Stimulated activated naive CD8-positive, alpha-beta T cell treated with anti-CD3 and anti-CD28 coated beads, Interleukin-15, amount 100 ng/mL, for 72 hours (primary cell): ENCODE measurements at regions not wholly inside any gene's neighbourhood (a gene's known extent, or its start where the extent isn't known, plus 50 kb on each side); places are given as distances from the start of the nearest gene placed in this dataset.
A peak's percentile ranks its signal among the peaks of the same experiment; 100 is the strongest.

Source experiments
- ATAC-seq: fragments of 150-1000 bp; cut with Tn5 transposase; 2 replicates; pipeline ENCODE4 v1.10.0; 2021; ENCODE audit warnings: mild to moderate bottlenecking, moderate library complexity
- DNase-seq, 2 donors: peaks; one replicate each; pipeline ENCODE4 v3.0.0; 2021 to 2022
- H3K27ac Mint-ChIP-seq, 2 donors: one replicate each; pipeline ENCODE4 v1.8.0; 2022; ENCODE audit warnings: mild to moderate bottlenecking in 2 of 2, mixed read lengths in 2 of 2, moderate library complexity in 2 of 2
- H3K27me3 Mint-ChIP-seq: one replicate; pipeline ENCODE4 v1.8.0; 2022; ENCODE audit warnings: mixed read lengths
- H3K4me1 Mint-ChIP-seq: one replicate; pipeline ENCODE4 v1.8.0; 2022; ENCODE audit warnings: mild to moderate bottlenecking, mixed read lengths
- H3K4me3 Mint-ChIP-seq, 2 donors: one replicate each; pipeline ENCODE4 v1.8.0; 2022; ENCODE audit warnings: mild to moderate bottlenecking in 2 of 2, mixed read lengths in 2 of 2, moderate library complexity in 1 of 2
- H3K9me3 Mint-ChIP-seq, 2 donors: one replicate each; pipeline ENCODE4 v1.8.0; 2022; ENCODE audit warnings: mixed read lengths in 2 of 2

DNA sequence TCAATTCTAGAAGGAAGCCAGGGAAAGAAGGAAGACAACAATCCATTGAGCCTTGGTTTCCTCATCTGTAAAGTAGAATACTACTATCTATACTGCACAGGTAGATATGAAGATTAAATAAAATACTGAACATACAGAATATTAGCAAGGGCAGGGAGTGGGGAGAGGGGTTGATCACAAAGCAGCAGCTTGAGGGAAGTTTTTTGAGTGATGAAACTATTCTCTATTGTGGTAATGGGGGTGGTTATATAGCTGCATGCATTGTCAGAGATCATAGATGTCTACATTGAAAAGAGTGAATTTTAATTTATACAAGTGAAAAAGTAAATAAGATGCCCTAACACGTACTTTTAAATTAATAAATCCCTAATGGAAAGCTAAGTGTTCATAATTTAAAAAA lies 242.6 kb upstream of the LRTM1 start:
- Mint-ChIP-seq H3K4me1 (no peaks in the 10 kb centered on the region), H3K4me3 (no peak overlapping the region), H3K9me3 (peaks cover 0 to 8% of the 10 kb centered on the region in 2 donors), H3K27me3 (no peaks in the 10 kb centered on the region), H3K27ac (no peak overlapping the region)
- no peak for ATAC-seq
- DNase-seq, result no peak

- Mint-ChIP-seq H3K4me1 (no peaks in the 10 kb centered on the region), H3K4me3 (no peak overlapping the region), H3K27ac (no peak overlapping the region), H3K9me3 (peaks cover 0 to 8% of the 10 kb centered on the region in 2 donors), H3K27me3 (no peaks in the 10 kb centered on the region)
- DNase-seq (no peak), ATAC-seq (no peak)
Measured at GRCh38 chr3:55169608-55170072, 241.8 kb upstream of the LRTM1 start.

DNA sequence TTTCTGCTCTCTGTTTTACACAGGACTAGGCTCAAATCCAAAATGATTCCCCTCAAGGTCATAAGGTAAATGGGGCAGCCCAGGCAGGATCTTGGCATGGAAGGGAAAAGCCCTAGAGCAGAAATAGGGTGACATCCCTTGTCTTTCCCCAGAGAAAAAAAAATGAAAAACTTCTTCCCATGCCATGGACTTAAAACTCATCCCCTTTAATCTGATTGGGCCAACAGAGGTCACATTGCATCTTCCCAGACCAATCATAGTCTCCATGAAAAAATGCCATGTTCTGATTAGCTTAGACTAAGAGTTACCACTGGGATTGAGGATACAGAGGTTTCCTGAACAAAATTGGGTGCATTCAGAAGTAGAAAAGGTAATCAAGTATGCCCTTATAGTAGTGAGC lies 241.3 kb upstream of the LRTM1 start:
- Mint-ChIP-seq H3K9me3 (peaks cover 0 to 8% of the 10 kb centered on the region in 2 donors), H3K4me1 (no peaks in the 10 kb centered on the region), H3K27ac (no peak overlapping the region), H3K27me3 (no peaks in the 10 kb centered on the region), H3K4me3 (no peak overlapping the region)
- no peak for DNase-seq
- ATAC-seq, result no peak

GRCh38 chr3:55167586-55168317 lies 239.9 kb upstream of the LRTM1 start:
- Mint-ChIP-seq H3K27ac (peak overlapping the region in 1 of 2 donors; percentile 35), H3K27me3 (no peaks in the 10 kb centered on the region), H3K4me1 (no peaks in the 10 kb centered on the region), H3K9me3 (peaks cover 9 to 13% of the 10 kb centered on the region in 2 donors), H3K4me3 (no peak overlapping the region)
- no peak for ATAC-seq
- no peak for DNase-seq

- Mint-ChIP-seq H3K27me3 (no peaks in the 10 kb centered on the region), H3K27ac (no peak overlapping the region), H3K4me1 (no peaks in the 10 kb centered on the region), H3K4me3 (no peak overlapping the region), H3K9me3 (peaks cover 9 to 13% of the 10 kb centered on the region in 2 donors)
- ATAC-seq (no peak), DNase-seq (no peak)
Measured at GRCh38 chr3:55166576-55167555, 239.0 kb upstream of the LRTM1 start.

DNA sequence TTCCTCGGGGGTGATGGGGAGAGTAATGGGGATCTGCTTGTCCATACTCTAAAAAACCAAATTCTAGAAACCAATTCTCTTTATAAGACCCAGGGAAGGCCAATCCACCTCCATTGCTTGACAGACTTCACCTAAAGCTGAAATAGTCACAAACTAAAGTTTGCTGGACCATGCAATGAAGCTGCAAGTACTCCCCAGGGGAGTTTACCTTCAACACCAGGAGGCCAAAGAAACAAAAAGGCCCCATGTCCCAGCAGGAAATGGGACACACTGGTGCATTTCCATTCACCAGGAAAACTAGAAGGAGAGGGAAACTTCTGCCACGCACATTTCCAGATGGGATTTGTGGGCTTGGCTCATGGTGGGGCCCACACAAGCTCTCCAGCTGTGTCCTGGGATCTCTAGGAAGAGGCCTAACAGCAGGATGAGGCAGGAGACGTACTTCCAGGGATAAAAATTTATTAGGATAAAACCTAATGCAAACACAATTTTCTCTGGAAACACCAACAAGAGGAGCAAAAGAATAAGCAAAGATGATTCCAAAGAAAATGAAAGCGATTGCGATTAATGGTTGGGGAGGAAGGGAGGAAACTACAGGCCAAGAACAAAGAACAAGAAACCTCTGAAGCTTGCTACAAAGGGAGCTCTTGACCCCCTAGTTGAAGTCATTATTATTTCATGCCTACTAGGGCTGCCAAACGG lies 238.0 kb upstream of the LRTM1 start:
- Mint-ChIP-seq H3K4me1 (no peaks in the 10 kb centered on the region), H3K27ac (peak overlapping the region in 1 of 2 donors; percentile 47), H3K27me3 (no peaks in the 10 kb centered on the region), H3K9me3 (peaks cover 9 to 13% of the 10 kb centered on the region in 2 donors), H3K4me3 (no peak overlapping the region)
- ATAC-seq, result no peak
- no peak for DNase-seq

DNA sequence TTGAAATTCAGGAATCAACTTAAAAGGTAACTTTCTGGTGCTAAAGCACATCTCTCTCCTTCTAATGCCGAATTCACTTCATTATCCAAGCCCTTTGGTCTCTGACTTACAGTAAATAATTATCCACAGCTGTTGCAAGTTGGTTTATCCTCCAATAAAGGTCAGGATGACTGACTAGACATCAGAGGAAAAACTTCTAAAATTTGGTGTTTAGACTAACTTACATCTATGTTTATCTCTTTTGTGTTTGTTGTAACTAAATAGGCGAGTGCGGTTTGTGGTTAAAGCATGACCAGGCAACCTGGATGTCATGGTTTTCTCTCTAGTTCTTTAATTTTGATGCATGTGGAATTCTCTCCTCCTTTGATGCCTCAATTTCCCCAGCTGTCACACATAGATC lies 237.4 kb upstream of the LRTM1 start:
- Mint-ChIP-seq H3K4me3 (no peak overlapping the region), H3K27ac (no peak overlapping the region), H3K9me3 (peaks cover 9 to 13% of the 10 kb centered on the region in 2 donors), H3K27me3 (peaks cover 3% of the 10 kb centered on the region), H3K4me1 (no peaks in the 10 kb centered on the region)
- ATAC-seq, result no peak
- DNase-seq, result no peak

DNA sequence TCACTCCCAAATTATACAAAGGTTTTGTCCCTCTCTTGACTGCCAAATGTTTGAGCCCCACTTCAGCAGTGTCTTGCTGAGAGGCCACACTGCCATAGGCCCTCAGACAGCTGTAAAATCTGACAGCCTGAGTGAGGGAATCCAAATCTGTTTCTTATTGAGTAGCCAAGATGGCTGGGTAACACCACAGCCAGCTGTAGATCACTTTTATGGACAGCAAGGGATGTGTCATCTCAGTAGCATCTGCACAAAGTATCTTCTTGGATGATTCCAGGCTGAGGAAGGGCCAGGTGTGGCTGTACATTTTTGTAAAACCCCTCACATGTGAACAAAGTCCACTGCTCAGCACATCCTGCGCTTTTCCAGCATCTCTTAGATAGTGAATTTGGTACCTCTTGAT lies 237.0 kb upstream of the LRTM1 start:
- Mint-ChIP-seq H3K27ac (no peak overlapping the region), H3K4me1 (no peaks in the 10 kb centered on the region), H3K4me3 (no peak overlapping the region), H3K9me3 (peaks cover 9 to 13% of the 10 kb centered on the region in 2 donors), H3K27me3 (peaks cover 6% of the 10 kb centered on the region)
- ATAC-seq (no peak), DNase-seq (no peak)

DNA sequence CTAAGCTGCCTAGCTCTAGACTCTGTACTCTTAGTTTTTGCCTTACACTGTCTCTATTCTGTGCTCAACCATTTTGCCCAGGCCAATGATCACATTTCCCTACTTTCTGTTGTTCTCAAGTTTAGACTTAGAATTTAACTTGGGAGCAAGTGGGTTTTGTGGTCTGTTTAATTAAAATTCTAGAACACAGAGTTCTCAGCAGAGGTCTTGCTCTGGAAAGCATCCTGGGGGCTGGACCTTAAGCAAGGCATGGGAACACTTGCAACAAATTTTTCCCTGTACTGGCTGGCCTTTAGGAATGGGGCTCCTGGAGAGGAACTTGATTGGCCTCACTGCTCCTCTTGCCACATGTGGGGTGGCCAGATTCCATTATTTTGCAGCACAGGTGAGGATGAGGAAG lies 236.3 kb upstream of the LRTM1 start:
- DNase-seq, result no peak
- H3K27ac Mint-ChIP-seq, result no peak overlapping the region
- peaks cover 6% of the 10 kb centered on the region for H3K27me3 Mint-ChIP-seq
- no peak for ATAC-seq
- H3K9me3 Mint-ChIP-seq, result peaks cover 13 to 14% of the 10 kb centered on the region in 2 donors
- H3K4me1 Mint-ChIP-seq, result no peaks in the 10 kb centered on the region
- no peak overlapping the region for H3K4me3 Mint-ChIP-seq

DNA sequence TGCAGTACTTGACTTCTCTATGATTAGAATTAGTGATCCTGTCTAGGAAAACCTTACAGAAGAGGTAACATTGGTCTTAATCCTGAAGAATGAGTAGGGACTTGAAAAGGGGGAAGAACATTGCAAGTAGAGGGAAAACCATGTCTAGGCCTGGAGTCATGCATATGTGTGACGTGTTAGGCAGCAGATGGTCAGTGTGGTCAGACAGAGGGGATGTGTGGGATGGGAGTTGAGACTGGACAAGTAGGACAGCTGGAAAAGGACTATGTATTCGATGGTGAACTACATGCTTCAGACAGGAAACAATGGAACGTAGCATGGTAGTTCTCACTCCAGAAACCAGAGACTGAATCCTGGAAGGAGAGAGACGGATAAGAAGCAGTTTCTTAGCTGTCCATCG lies 235.6 kb upstream of the LRTM1 start:
- Mint-ChIP-seq H3K9me3 (peaks cover 13 to 18% of the 10 kb centered on the region in 2 donors), H3K27me3 (peaks cover 6% of the 10 kb centered on the region), H3K4me3 (no peak overlapping the region), H3K4me1 (no peaks in the 10 kb centered on the region), H3K27ac (no peak overlapping the region)
- DNase-seq (no peak), ATAC-seq (no peak)

- Mint-ChIP-seq H3K9me3 (peaks cover 6 to 18% of the 10 kb centered on the region in 2 donors), H3K27ac (no peak overlapping the region), H3K4me1 (no peaks in the 10 kb centered on the region), H3K27me3 (peaks cover 6% of the 10 kb centered on the region), H3K4me3 (no peak overlapping the region)
- no peak for ATAC-seq
- DNase-seq, result no peak
Measured at GRCh38 chr3:55162031-55162795, 234.4 kb upstream of the LRTM1 start.

DNA sequence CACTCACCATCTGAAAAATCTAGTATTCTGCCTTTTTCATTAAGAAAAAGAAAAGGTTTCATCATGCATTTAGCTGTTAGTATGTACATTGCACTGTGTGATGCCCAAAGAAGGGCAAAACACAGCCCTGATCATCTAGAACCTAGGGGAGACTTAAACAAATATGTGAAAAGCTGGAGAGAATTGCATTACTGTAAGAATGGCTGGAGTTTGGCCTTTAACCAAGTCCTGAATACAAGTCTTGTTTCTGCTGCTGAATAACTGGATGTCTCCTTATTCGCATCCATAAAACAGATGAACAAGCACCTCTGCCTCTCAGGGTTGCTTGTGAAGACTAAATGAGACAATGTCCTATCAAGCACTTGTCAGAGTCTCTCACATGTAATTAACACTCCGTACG lies 233.4 kb upstream of the LRTM1 start:
- ATAC-seq, result no peak
- no peak overlapping the region for H3K4me3 Mint-ChIP-seq
- peaks cover 6% of the 10 kb centered on the region for H3K27me3 Mint-ChIP-seq
- no peak overlapping the region for H3K27ac Mint-ChIP-seq
- H3K9me3 Mint-ChIP-seq, result peaks cover 5 to 18% of the 10 kb centered on the region in 2 donors
- H3K4me1 Mint-ChIP-seq, result no peaks in the 10 kb centered on the region
- no peak for DNase-seq

DNA sequence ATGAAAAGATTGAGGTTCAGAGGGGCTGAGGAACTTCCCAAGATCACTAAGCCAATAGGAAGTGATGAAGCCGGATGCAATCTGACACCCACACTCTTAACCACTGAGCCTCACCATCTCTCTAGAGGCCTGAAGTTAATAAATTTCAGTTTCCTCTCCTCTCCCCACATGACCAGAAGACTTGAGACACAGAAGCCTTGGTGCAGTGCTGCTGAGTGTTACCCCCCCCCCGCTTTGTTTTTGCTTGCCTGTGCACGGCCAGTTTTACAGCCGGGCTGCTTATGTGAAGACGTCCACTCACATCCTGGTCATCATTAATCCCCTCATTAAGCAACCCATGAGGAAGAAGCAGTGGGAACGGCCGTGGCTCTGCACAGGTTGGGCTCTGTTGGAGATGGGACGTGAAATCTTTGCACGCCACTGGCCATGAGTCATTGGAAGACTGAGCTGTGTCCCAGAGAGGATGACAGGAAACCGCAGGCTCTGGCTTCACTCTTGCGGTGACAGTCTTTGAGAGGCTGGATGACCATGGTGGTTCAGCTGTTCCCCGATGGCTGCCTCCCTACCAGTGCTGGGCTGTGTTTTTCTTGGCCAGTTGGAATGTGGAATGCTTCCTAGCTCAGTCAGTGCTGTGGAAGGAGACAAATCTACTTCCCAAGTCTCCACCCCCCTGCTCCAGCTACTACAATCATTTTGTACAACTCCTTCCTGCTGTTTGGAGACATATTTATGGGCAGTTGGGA lies 232.6 kb upstream of the LRTM1 start:
- ATAC-seq (no peak), DNase-seq (no peak)
- Mint-ChIP-seq H3K4me3 (no peak overlapping the region), H3K4me1 (no peaks in the 10 kb centered on the region), H3K27ac (no peak overlapping the region), H3K27me3 (peaks cover 6% of the 10 kb centered on the region), H3K9me3 (peaks cover 5 to 18% of the 10 kb centered on the region in 2 donors)

DNA sequence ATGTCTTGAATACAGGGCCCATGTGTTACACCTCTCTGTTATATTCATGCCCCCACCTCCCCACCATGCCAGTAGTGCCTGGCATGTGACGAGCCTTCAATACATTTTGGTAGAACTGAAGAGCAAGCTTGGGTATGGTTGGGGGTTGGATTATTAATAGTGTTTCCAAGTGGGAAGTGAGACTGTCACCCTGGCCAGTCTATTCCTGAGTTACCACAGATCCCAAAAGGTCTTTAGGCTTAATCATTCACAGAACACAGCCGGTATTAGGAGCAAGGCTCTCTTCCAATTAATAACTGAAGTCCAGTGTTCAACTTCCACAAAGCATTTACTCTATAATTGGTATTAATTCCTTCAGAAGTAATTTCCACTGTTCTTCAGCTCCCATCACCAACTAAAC lies 231.9 kb upstream of the LRTM1 start:
- H3K9me3 Mint-ChIP-seq, result peaks cover 5 to 18% of the 10 kb centered on the region in 2 donors
- H3K27ac Mint-ChIP-seq, result no peak overlapping the region
- H3K4me3 Mint-ChIP-seq, result no peak overlapping the region
- H3K27me3 Mint-ChIP-seq, result peaks cover 6% of the 10 kb centered on the region
- DNase-seq (no peak), ATAC-seq (no peak)
- no peaks in the 10 kb centered on the region for H3K4me1 Mint-ChIP-seq
